ENCODE measurements at regions not wholly inside any gene's neighbourhood (a gene's known extent, or its start where the extent isn't known, plus 50 kb on each side); places are given as distances from the start of the nearest gene placed in this dataset.

DNA sequence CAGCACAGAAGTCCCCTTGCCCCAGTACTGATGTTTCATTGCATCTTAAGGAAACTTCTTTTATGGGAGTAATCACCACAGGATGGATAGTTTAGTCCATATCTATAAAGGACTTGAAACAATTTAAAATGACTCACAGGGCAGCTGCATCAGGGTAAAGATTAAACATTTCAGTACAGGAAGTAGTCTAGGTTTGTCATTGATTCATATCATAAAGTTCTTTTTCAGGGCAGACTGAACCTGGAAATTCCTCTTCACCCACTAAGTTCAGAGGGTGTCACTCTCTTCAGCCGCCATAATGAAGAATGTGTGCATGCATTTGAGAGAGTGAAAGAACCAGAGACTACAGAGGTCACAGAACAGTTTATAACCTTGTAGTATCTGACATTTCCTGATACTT is 296.3 kb upstream of the JAG1 start:
- H3K27me3 ChIP-seq, result no peaks in the 10 kb centered on the region
- H3K4me1 ChIP-seq (ENCODE audit: low read depth), result no peaks in the 10 kb centered on the region
- H3K27ac ChIP-seq, result no peak overlapping the region
- H3K9me3 ChIP-seq (ENCODE audit: low read depth), result no peaks in the 10 kb centered on the region
- H3K4me3 ChIP-seq, result no peak overlapping the region
- TF ChIP-seq, protein P1, sequence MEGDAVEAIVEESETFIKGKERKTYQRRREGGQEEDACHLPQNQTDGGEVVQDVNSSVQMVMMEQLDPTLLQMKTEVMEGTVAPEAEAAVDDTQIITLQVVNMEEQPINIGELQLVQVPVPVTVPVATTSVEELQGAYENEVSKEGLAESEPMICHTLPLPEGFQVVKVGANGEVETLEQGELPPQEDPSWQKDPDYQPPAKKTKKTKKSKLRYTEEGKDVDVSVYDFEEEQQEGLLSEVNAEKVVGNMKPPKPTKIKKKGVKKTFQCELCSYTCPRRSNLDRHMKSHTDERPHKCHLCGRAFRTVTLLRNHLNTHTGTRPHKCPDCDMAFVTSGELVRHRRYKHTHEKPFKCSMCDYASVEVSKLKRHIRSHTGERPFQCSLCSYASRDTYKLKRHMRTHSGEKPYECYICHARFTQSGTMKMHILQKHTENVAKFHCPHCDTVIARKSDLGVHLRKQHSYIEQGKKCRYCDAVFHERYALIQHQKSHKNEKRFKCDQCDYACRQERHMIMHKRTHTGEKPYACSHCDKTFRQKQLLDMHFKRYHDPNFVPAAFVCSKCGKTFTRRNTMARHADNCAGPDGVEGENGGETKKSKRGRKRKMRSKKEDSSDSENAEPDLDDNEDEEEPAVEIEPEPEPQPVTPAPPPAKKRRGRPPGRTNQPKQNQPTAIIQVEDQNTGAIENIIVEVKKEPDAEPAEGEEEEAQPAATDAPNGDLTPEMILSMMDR (IDR thresholded peaks at IDR 0.05; ENCODE audit: low read depth, low read length), result no peak
- H3K36me3 ChIP-seq, result no peaks in the 10 kb centered on the region
- DNase-seq (ENCODE audit: low read depth in 1 of 2, low spot score in 1 of 2), result peak in 1 of 2 donors; percentile 29

GRCh38 chr20:10971096-10971495 is 297.3 kb upstream of the JAG1 start:
- Histone ChIP-seq H3K9me3 (ENCODE audit: low read depth) (no peaks in the 10 kb centered on the region), H3K36me3 (no peaks in the 10 kb centered on the region), H3K27me3 (no peaks in the 10 kb centered on the region), H3K4me1 (ENCODE audit: low read depth) (no peaks in the 10 kb centered on the region), H3K27ac (no peak overlapping the region), H3K4me3 (no peak overlapping the region)
- no peak for DNase-seq (ENCODE audit: low read depth in 1 of 2, low spot score in 1 of 2)
- TF ChIP-seq, protein P1 (IDR thresholded peaks at IDR 0.05; ENCODE audit: low read depth, low read length), result no peak

DNA sequence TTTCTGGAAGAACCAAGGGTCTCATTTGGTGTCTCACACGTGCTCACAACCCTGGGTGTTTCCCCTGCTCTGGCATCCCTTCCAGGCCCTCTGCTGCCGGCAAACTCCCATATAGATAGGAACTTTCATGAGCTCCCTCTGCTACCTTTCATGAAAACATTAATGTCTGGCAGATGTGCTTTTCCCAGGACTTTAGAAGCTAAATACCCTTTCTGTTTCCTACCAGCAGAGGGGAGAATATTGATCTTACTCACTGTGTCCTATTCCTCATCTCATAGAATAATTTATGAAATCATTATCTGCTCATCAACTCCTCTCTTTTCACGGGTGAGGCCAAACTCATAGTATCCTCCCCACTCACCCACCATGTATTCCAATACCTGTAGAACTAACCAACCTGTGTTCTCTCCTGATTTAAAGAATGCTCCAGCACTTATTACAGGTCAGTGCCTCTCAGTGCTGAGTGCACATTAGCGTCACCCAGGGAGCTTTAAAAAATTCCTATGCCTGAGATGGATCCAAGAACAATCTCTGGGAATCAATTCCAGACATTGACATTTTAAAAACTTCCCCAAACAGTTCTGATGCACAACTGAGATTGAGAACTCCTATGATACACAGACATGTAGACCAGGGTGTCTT is 298.5 kb upstream of the JAG1 start:
- Histone ChIP-seq H3K27me3 (no peaks in the 10 kb centered on the region), H3K9me3 (ENCODE audit: low read depth) (no peaks in the 10 kb centered on the region), H3K36me3 (no peaks in the 10 kb centered on the region), H3K4me3 (no peak overlapping the region), H3K27ac (no peak overlapping the region), H3K4me1 (ENCODE audit: low read depth) (no peaks in the 10 kb centered on the region)
- DNase-seq (ENCODE audit: low read depth in 1 of 2, low spot score in 1 of 2), result no peak
- TF ChIP-seq, protein P1 (IDR thresholded peaks at IDR 0.05; ENCODE audit: low read depth, low read length), result no peak

GRCh38 chr20:10976051-10976450 is 302.3 kb upstream of the JAG1 start:
- TF ChIP-seq, protein P1 (IDR thresholded peaks at IDR 0.05; ENCODE audit: low read depth, low read length), result no peak
- Histone ChIP-seq H3K27ac (no peak overlapping the region), H3K4me1 (ENCODE audit: low read depth) (no peaks in the 10 kb centered on the region), H3K4me3 (no peak overlapping the region), H3K9me3 (ENCODE audit: low read depth) (no peaks in the 10 kb centered on the region), H3K36me3 (no peaks in the 10 kb centered on the region), H3K27me3 (no peaks in the 10 kb centered on the region)
- DNase-seq (ENCODE audit: low read depth in 1 of 2, low spot score in 1 of 2), result no peak

GRCh38 chr20:10978019-10978702 is 304.4 kb upstream of the JAG1 start:
- no peak for DNase-seq (ENCODE audit: low read depth in 1 of 2, low spot score in 1 of 2)
- no peak overlapping the region for H3K4me3 ChIP-seq
- no peaks in the 10 kb centered on the region for H3K27me3 ChIP-seq
- no peak overlapping the region for H3K27ac ChIP-seq
- peaks cover 9% of the 10 kb centered on the region for H3K4me1 ChIP-seq (ENCODE audit: low read depth)
- TF ChIP-seq, protein P1 (IDR thresholded peaks at IDR 0.05; ENCODE audit: low read depth, low read length), result no peak
- H3K36me3 ChIP-seq, result no peaks in the 10 kb centered on the region
- H3K9me3 ChIP-seq (ENCODE audit: low read depth), result no peaks in the 10 kb centered on the region
